Psoas muscle (tissue), 7 donors: ENCODE measurements at regions not wholly inside any gene's neighbourhood (a gene's known extent, or its start where the extent isn't known, plus 50 kb on each side); places are given as distances from the start of the nearest gene placed in this dataset.

Experiments
- ATAC-seq, 4 donors: fragments of 200-7000 bp; cut with Tn5 transposase; one replicate each; pipeline ENCODE4 v1.9.1; 2020; ENCODE audit warnings: moderate library complexity in 3 of 4, mild to moderate bottlenecking in 2 of 4
- DNase-seq, 2 donors: peaks; one replicate each; pipeline ENCODE4 v3.0.0-alpha.2; 2020
- H3K27ac ChIP-seq: fragments of 200-600 bp; one replicate; pipeline ENCODE4 v1.8.0; 2022
- H3K27me3 ChIP-seq, 3 donors: fragments of 200-600 bp in 1 of 3; one replicate each; pipeline versions ENCODE4 v1.6.1 to v1.8.0; 2013 to 2022; ENCODE audit warnings: low read length in 2 of 3, mild to moderate bottlenecking in 2 of 3, moderate library complexity in 1 of 3; ENCODE audit not compliant: insufficient read depth in 3 of 3
- H3K36me3 ChIP-seq, 2 donors: fragments of 200-600 bp in 1 of 2; one replicate each; pipeline versions ENCODE4 v1.6.1 to v1.8.0; 2013 to 2022; ENCODE audit warnings: low read depth in 1 of 2, mild to moderate bottlenecking in 1 of 2, moderate library complexity in 1 of 2; ENCODE audit not compliant: insufficient read depth in 1 of 2
- H3K4me1 ChIP-seq: fragments of 200-600 bp; one replicate; pipeline ENCODE4 v1.8.0; 2022
- H3K4me3 ChIP-seq: fragments of 200-600 bp; one replicate; pipeline ENCODE4 v1.8.0; 2022; ENCODE audit warnings: mild to moderate bottlenecking
- H3K9me3 ChIP-seq: fragments of 200-600 bp; one replicate; pipeline ENCODE4 v1.8.0; 2022
- CTCF ChIP-seq: fragments of 200-600 bp; IDR thresholded peaks from one replicate; pipeline ENCODE4 v1.8.0; 2022; ENCODE audit warnings: antibody characterized with exemption
- WGBS, 3 donors: extraction: QIAGEN DNeasy Blood & Tissue Kit; methylation state at CpG; one replicate each; pipeline versions ENCODE4 v1.1.6 to v1.1.7; 2013; 5-methylcytosine and 5-hydroxymethylcytosine counted together
- intact Hi-C, 2 donors: fragments of 100-400 bp; cut with DNase I; formaldehyde crosslinking; loops; one replicate each; pipeline versions ENCODE4 v1.11.0 to v1.14.2; 2022
- donor health status: healthy with polysubstance abuse.
- donor health status: DM: no; HTN: no; CAD: no; lungs with moderate emphysema.
- donor health status: Bipolar disorder and iron deficiency.
- donor health status: healthy.
- donor health status: DM: yes; HTN: yes; CAD: no.
- donor health status: DM: no; HTN: no; CAD: no.
- donor health status: DM: yes; HTN: yes; CAD: no.

GRCh38 chr3:13124631-13125030, 51.4 kb upstream of the IQSEC1 start:
- H3K27ac ChIP-seq, result no peak overlapping the region
- ATAC-seq, result no peak
- no peak for DNase-seq
- TF ChIP-seq CTCF, result no peak
- WGBS, 3 donors, result 76 to 83% (median 78%) methylated on average over 11 of the region's 11 CpGs
- H3K4me1 ChIP-seq, result no peaks in the 10 kb centered on the region
- no peaks in the 10 kb centered on the region for H3K27me3 ChIP-seq
- H3K4me3 ChIP-seq, result no peak overlapping the region
- no peaks in the 10 kb centered on the region for H3K36me3 ChIP-seq
- no peaks in the 10 kb centered on the region for H3K9me3 ChIP-seq
- intact Hi-C loops, result no loop called here

GRCh38 chr3:13123765-13124164, 50.5 kb upstream of the IQSEC1 start:
- Histone ChIP-seq H3K27me3 (no peaks in the 10 kb centered on the region), H3K9me3 (no peaks in the 10 kb centered on the region), H3K4me3 (no peak overlapping the region), H3K36me3 (no peaks in the 10 kb centered on the region), H3K27ac (no peak overlapping the region), H3K4me1 (no peaks in the 10 kb centered on the region)
- intact Hi-C loops, result no loop called here
- no peak for DNase-seq
- WGBS, 3 donors, result 92 to 96% (median 94%) methylated on average over 11 of the region's 11 CpGs
- no peak for ATAC-seq
- TF ChIP-seq CTCF, result no peak

GRCh38 chr3:13123013-13123654, 49.9 kb upstream of the IQSEC1 start:
- Histone ChIP-seq H3K27ac (no peak overlapping the region), H3K4me1 (no peaks in the 10 kb centered on the region), H3K36me3 (no peaks in the 10 kb centered on the region), H3K9me3 (no peaks in the 10 kb centered on the region), H3K4me3 (no peak overlapping the region), H3K27me3 (no peaks in the 10 kb centered on the region)
- TF ChIP-seq CTCF, result no peak
- 83 to 87% (median 86%) methylated on average over 10 of the region's 10 CpGs for WGBS, 3 donors
- ATAC-seq (no peak), DNase-seq (no peak)
- intact Hi-C loops, result no loop called here
